Loucy (cell line): ENCODE measurements at regions not wholly inside any gene's neighbourhood (a gene's known extent, or its start where the extent isn't known, plus 50 kb on each side); places are given as distances from the start of the nearest gene placed in this dataset.

Experiments used
- CTCF ChIP-seq: fragments of 200-600 bp; sonication (generic); conservative IDR thresholded peaks from 2 replicates; pipeline ENCODE4 v1.5.1; 2014; ENCODE audit warnings: mild to moderate bottlenecking, antibody characterized with exemption, low read length
- EZH2phosphoT487 ChIP-seq: fragments of 200-600 bp; IDR thresholded peaks from 2 replicates; pipeline ENCODE4 v1.6.1; 2018; ENCODE audit warnings: antibody characterized with exemption, mild to moderate bottlenecking, moderate library complexity, borderline replicate concordance

GRCh38 chr12:65526311-65526710 is 247.8 kb downstream of the MSRB3 start:
- TF ChIP-seq CTCF (no peak), EZH2phosphoT487 (no peak)
